ENCODE measurements at regions not wholly inside any gene's neighbourhood (a gene's known extent, or its start where the extent isn't known, plus 50 kb on each side); places are given as distances from the start of the nearest gene placed in this dataset.

DNA sequence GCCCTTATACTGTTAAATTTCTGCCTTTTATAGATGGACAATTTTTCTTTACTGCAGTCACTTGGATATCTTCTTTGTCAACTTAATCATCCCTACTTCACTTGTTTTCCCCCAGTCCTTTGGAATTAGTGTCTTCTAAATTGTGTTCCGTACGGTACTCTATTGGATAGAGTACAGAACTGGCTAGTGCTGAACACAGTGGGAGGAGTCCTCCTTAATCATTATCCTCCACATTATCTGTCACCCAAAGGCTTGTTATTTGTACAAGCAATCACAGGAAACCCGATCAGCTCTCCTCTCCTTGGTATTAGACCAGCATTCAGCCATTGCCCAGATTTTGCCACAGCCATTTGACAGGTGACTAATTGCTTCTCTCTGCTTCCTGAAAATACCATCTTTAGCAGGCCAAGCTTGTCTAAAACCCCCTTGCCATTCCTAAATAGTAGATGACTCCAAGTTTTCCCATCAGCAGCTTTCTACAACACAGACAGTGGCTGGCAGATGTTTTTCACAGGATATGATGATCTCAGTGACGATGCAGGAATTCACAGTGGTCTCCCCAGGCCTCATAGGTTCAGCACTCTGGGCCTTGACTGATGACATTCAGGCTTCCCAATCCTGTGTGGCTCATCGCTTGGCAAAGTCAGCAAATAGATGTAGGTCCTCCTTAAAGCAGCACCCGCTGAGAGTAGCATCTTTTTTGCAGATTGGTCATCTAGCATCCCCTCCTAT is 216.0 kb upstream of the RGS6 start:
- TF ChIP-seq FOXP2 (optimal IDR thresholded peaks at IDR 0.05; ENCODE audit: borderline replicate concordance, extremely low read depth, extremely low read length, insufficient read depth) (no peak), TAF1 (IDR thresholded peaks at IDR 0.05; ENCODE audit: borderline replicate concordance, insufficient read depth, low read length) (no peak), REST (IDR thresholded peaks at IDR 0.05; ENCODE audit: insufficient read depth in 1 of 2, low read depth in 2 of 2, low read length in 2 of 2) (no peak), POLR2AphosphoS5 (IDR thresholded peaks at IDR 0.05; ENCODE audit: low read depth, low read length) (no peak), SIN3A (IDR thresholded peaks at IDR 0.05; ENCODE audit: borderline replicate concordance, insufficient read depth, low read length) (no peak)

GRCh38 chr14:71720978-71721624 is 211.1 kb upstream of the RGS6 start:
- TF ChIP-seq TAF1 (IDR thresholded peaks at IDR 0.05; ENCODE audit: borderline replicate concordance, insufficient read depth, low read length) (no peak), FOXP2 (optimal IDR thresholded peaks at IDR 0.05; ENCODE audit: borderline replicate concordance, extremely low read depth, extremely low read length, insufficient read depth) (no peak), SIN3A (IDR thresholded peaks at IDR 0.05; ENCODE audit: borderline replicate concordance, insufficient read depth, low read length) (no peak), REST (IDR thresholded peaks at IDR 0.05; ENCODE audit: insufficient read depth in 1 of 2, low read depth in 2 of 2, low read length in 2 of 2) (no peak), POLR2AphosphoS5 (IDR thresholded peaks at IDR 0.05; ENCODE audit: low read depth, low read length) (no peak)

DNA sequence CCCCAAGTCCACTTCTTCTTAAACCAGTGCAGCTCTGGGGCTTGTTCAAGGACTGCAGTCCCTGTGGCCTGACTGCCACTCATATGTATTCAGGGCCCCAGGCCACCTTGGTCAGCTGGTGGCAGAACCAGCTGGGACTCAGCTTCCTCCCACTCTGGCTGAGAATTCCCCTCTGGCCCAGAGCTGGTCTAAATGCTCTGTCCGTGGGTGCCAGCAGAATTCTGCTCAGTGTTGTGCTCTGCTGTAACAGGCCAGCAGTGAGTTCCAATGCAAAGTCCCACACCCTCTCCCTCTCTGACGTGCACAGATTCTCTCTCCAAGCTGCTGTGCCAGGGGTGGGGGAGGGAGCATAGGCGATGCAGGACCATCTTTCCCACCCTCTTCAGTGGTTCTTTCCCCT is 210.4 kb upstream of the RGS6 start:
- no peak for TF ChIP-seq REST (IDR thresholded peaks at IDR 0.05; ENCODE audit: insufficient read depth in 1 of 2, low read depth in 2 of 2, low read length in 2 of 2)
- TF ChIP-seq FOXP2 (optimal IDR thresholded peaks at IDR 0.05; ENCODE audit: borderline replicate concordance, extremely low read depth, extremely low read length, insufficient read depth), result no peak
- TF ChIP-seq TAF1 (IDR thresholded peaks at IDR 0.05; ENCODE audit: borderline replicate concordance, insufficient read depth, low read length), result no peak
- no peak for TF ChIP-seq SIN3A (IDR thresholded peaks at IDR 0.05; ENCODE audit: borderline replicate concordance, insufficient read depth, low read length)
- no peak for TF ChIP-seq POLR2AphosphoS5 (IDR thresholded peaks at IDR 0.05; ENCODE audit: low read depth, low read length)

GRCh38 chr14:71722885-71723284 is 209.3 kb upstream of the RGS6 start:
- TF ChIP-seq POLR2AphosphoS5 (IDR thresholded peaks at IDR 0.05; ENCODE audit: low read depth, low read length) (no peak), SIN3A (IDR thresholded peaks at IDR 0.05; ENCODE audit: borderline replicate concordance, insufficient read depth, low read length) (no peak), REST (IDR thresholded peaks at IDR 0.05; ENCODE audit: insufficient read depth in 1 of 2, low read depth in 2 of 2, low read length in 2 of 2) (no peak), FOXP2 (optimal IDR thresholded peaks at IDR 0.05; ENCODE audit: borderline replicate concordance, extremely low read depth, extremely low read length, insufficient read depth) (no peak), TAF1 (IDR thresholded peaks at IDR 0.05; ENCODE audit: borderline replicate concordance, insufficient read depth, low read length) (no peak)
